GM10266 (cell line): ENCODE measurements at regions not wholly inside any gene's neighbourhood (a gene's known extent, or its start where the extent isn't known, plus 50 kb on each side); places are given as distances from the start of the nearest gene placed in this dataset.

ENCODE experiments used
- DNase-seq: peaks from one replicate; pipeline ENCODE4 v3.0.0; 2012; ENCODE audit errors: extremely low spot score
- CTCF ChIP-seq: IDR thresholded peaks from 2 replicates; pipeline ENCODE4 v1.5.1; 2012; ENCODE audit warnings: mild to moderate bottlenecking, low read depth; ENCODE audit not compliant: control insufficient read depth, insufficient read depth; ENCODE audit errors: missing control alignments

- DNase-seq = no peak
- TF ChIP-seq CTCF = no peak
Observed at GRCh38 chr2:199216253-199216652, 241.5 kb downstream of the SATB2 start.

- no peak for TF ChIP-seq CTCF
- no peak for DNase-seq
Observed at GRCh38 chr2:199207011-199207410, 250.7 kb downstream of the SATB2 start.

GRCh38 chr2:199206536-199206935, 251.2 kb downstream of the SATB2 start:
- no peak for TF ChIP-seq CTCF
- no peak for DNase-seq

GRCh38 chr2:199202964-199203363, 254.8 kb downstream of the SATB2 start:
- DNase-seq = no peak
- TF ChIP-seq CTCF = no peak

GRCh38 chr2:199201539-199201938, 256.2 kb downstream of the SATB2 start:
- TF ChIP-seq CTCF = no peak
- DNase-seq = peak; percentile 10

GRCh38 chr2:199199797-199200196, 257.9 kb downstream of the SATB2 start:
- no peak for TF ChIP-seq CTCF
- no peak for DNase-seq

GRCh38 chr2:199197448-199197847, 260.3 kb downstream of the SATB2 start:
- TF ChIP-seq CTCF = no peak
- no peak for DNase-seq
